HEK293 (cell line): ENCODE measurements at regions not wholly inside any gene's neighbourhood (a gene's known extent, or its start where the extent isn't known, plus 50 kb on each side); places are given as distances from the start of the nearest gene placed in this dataset.

Source experiments
- CTCF ChIA-PET: fragments of 350-600 bp; formaldehyde crosslinking; extraction: SDS; loops from one replicate; lab custom pipeline; 2021; ENCODE audit warnings: antibody characterized with exemption; lab: Yijun Ruan, JAX
- POLR2A ChIA-PET: fragments of 300-600 bp; formaldehyde crosslinking; extraction: SDS; loops from one replicate; lab custom pipeline; 2020; ENCODE audit warnings: antibody characterized with exemption, inconsistent platforms; lab: Yijun Ruan, JAX
- H3K27ac ChIP-seq: fragments of 200-500 bp; sonication (Bioruptor generic); 2 replicates; pipeline ENCODE4 v1.5.1; 2014; ENCODE audit warnings: low read depth, low read length, control low read depth, inconsistent platforms; ENCODE audit errors: extremely low read depth
- H3K36me3 ChIP-seq, 2 experiments: fragments of 200-500 bp in 1 of 2; sonication (Bioruptor generic) in 1 of 2; 1 replicate in 1 of 2; 2 replicates in 1 of 2; pipeline ENCODE4 v1.5.1; 2014 to 2017; ENCODE audit warnings: inconsistent platforms in 2 of 2, low read length in 2 of 2; ENCODE audit not compliant: control insufficient read depth in 2 of 2, insufficient read depth in 1 of 2
- H3K4me1 ChIP-seq: fragments of 200-500 bp; sonication (Bioruptor generic); 2 replicates; pipeline ENCODE4 v1.5.1; 2014; ENCODE audit warnings: mild to moderate bottlenecking, low read length, inconsistent platforms; ENCODE audit not compliant: control insufficient read depth, insufficient read depth
- H3K4me3 ChIP-seq: 2 replicates; pipeline ENCODE4 v1.5.1; 2011; ENCODE audit warnings: low read depth, mild to moderate bottlenecking, control low read depth, low read length, moderate library complexity
- H3K9me3 ChIP-seq: fragments of 200-500 bp; sonication (Bioruptor generic); 2 replicates; pipeline ENCODE4 v1.5.1; 2014; ENCODE audit warnings: low read depth, low read length, inconsistent platforms; ENCODE audit not compliant: control insufficient read depth, insufficient read depth
- EGR2 ChIP-seq: fragments of 450-650 bp; formaldehyde crosslinking; IDR thresholded peaks from 2 replicates; pipeline ENCODE4 v1.5.1; 2016; ENCODE audit warnings: low read depth, missing biosample characterization, missing genetic modification characterization
- HOXD13 ChIP-seq: sonication (generic); formaldehyde crosslinking; IDR thresholded peaks from 2 replicates; pipeline ENCODE4 v1.8.0; 2022; ENCODE audit warnings: missing genetic modification reagents, borderline replicate concordance
- KLF16 ChIP-seq: fragments of 450-650 bp; formaldehyde crosslinking; IDR thresholded peaks from 2 replicates; pipeline ENCODE4 v1.5.1; 2017; ENCODE audit warnings: missing biosample characterization, missing genetic modification characterization
- PRDM1 ChIP-seq: fragments of 450-650 bp; formaldehyde crosslinking; IDR thresholded peaks from 2 replicates; pipeline ENCODE4; 2016; ENCODE audit warnings: missing biosample characterization, missing genetic modification characterization
- SCRT1 ChIP-seq: fragments of 450-650 bp; formaldehyde crosslinking; IDR thresholded peaks from 2 replicates; pipeline ENCODE4 v1.5.1; 2016; ENCODE audit warnings: missing biosample characterization, missing genetic modification characterization, borderline replicate concordance
- WT1 ChIP-seq: fragments of 450-650 bp; formaldehyde crosslinking; IDR thresholded peaks from 2 replicates; pipeline ENCODE4 v1.5.1; 2016; ENCODE audit warnings: missing biosample characterization, missing genetic modification characterization
- YY1 ChIP-seq: fragments of 450-650 bp; formaldehyde crosslinking; IDR thresholded peaks from 2 replicates; pipeline ENCODE4 v1.5.1; 2018; ENCODE audit warnings: missing biosample characterization, missing genetic modification characterization
- ZBTB21 ChIP-seq: fragments of 450-650 bp; formaldehyde crosslinking; IDR thresholded peaks from 2 replicates; pipeline ENCODE4 v1.5.1; 2017; ENCODE audit warnings: missing biosample characterization, missing genetic modification characterization
- ZBTB6 ChIP-seq: fragments of 450-650 bp; formaldehyde crosslinking; IDR thresholded peaks from 2 replicates; pipeline ENCODE4 v1.5.1; 2017; ENCODE audit warnings: missing biosample characterization, missing genetic modification characterization
- ZNF146 ChIP-seq: fragments of 450-650 bp; formaldehyde crosslinking; IDR thresholded peaks from 2 replicates; pipeline ENCODE4 v1.5.1; 2016; ENCODE audit warnings: missing biosample characterization, missing genetic modification characterization
- ZNF324 ChIP-seq: fragments of 450-650 bp; formaldehyde crosslinking; IDR thresholded peaks from 2 replicates; pipeline ENCODE4 v1.5.1; 2016; ENCODE audit warnings: missing biosample characterization, missing genetic modification characterization
- ZNF335 ChIP-seq: fragments of 450-650 bp; formaldehyde crosslinking; conservative IDR thresholded peaks from 2 replicates; pipeline ENCODE4 v1.5.1; 2016; ENCODE audit warnings: missing biosample characterization, missing genetic modification characterization
- ZNF354C ChIP-seq: fragments of 450-650 bp; formaldehyde crosslinking; IDR thresholded peaks from 2 replicates; pipeline ENCODE4 v1.5.1; 2016; ENCODE audit warnings: missing biosample characterization, missing genetic modification characterization, low read depth, borderline replicate concordance
- ZNF366 ChIP-seq: fragments of 450-650 bp; formaldehyde crosslinking; conservative IDR thresholded peaks from 2 replicates; pipeline ENCODE4 v1.5.1; 2016; ENCODE audit warnings: missing biosample characterization, missing genetic modification characterization
- ZNF404 ChIP-seq: fragments of 450-650 bp; formaldehyde crosslinking; IDR thresholded peaks from 2 replicates; pipeline ENCODE4 v1.5.1; 2017; ENCODE audit warnings: missing biosample characterization, missing genetic modification characterization
- ZNF416 ChIP-seq: fragments of 450-650 bp; formaldehyde crosslinking; IDR thresholded peaks from 2 replicates; pipeline ENCODE4 v1.5.1; 2016; ENCODE audit warnings: missing biosample characterization, missing genetic modification characterization
- ZNF426 ChIP-seq: fragments of 450-650 bp; formaldehyde crosslinking; IDR thresholded peaks from 2 replicates; pipeline ENCODE4 v1.5.1; 2017; ENCODE audit warnings: missing biosample characterization, missing genetic modification characterization, mild to moderate bottlenecking, inconsistent platforms, moderate library complexity
- ZNF530 ChIP-seq: fragments of 450-650 bp; formaldehyde crosslinking; IDR thresholded peaks from 2 replicates; pipeline ENCODE4 v1.5.1; 2016; ENCODE audit warnings: low read depth, missing biosample characterization, missing genetic modification characterization
- ZNF544 ChIP-seq: fragments of 450-650 bp; formaldehyde crosslinking; IDR thresholded peaks from 2 replicates; pipeline ENCODE4 v1.5.0; 2017; ENCODE audit warnings: missing biosample characterization, missing genetic modification characterization
- ZNF571 ChIP-seq: fragments of 450-650 bp; formaldehyde crosslinking; IDR thresholded peaks from 2 replicates; pipeline ENCODE4 v1.5.0; 2017; ENCODE audit warnings: missing biosample characterization, missing genetic modification characterization
- ZNF664 ChIP-seq: fragments of 450-650 bp; formaldehyde crosslinking; IDR thresholded peaks from 2 replicates; pipeline ENCODE4 v1.5.1; 2016; ENCODE audit warnings: missing biosample characterization, missing genetic modification characterization
- ZNF677 ChIP-seq: fragments of 450-650 bp; IDR thresholded peaks from 2 replicates; pipeline ENCODE4 v1.5.0; 2018; ENCODE audit warnings: missing biosample characterization, mild to moderate bottlenecking, missing genetic modification characterization, moderate library complexity
- TF ChIP-seq, protein P1 (sequence below): fragments of 450-650 bp; formaldehyde crosslinking; IDR thresholded peaks from 2 replicates; pipeline ENCODE4 v1.5.1; 2017; ENCODE audit warnings: missing biosample characterization, missing genetic modification characterization
- TF ChIP-seq, protein P2 (sequence below): fragments of 450-650 bp; IDR thresholded peaks from 2 replicates; pipeline ENCODE4 v1.5.1; 2018; ENCODE audit warnings: missing biosample characterization, mild to moderate bottlenecking, missing genetic modification characterization

- no peaks in the 10 kb centered on the region for H3K4me1 ChIP-seq
- no peak overlapping the region for H3K27ac ChIP-seq
- H3K36me3 ChIP-seq: no peaks in the 10 kb centered on the region
- CTCF ChIA-PET: interaction anchor here (0.5 to 0.7 kb wide), 3 partner anchors 304 to 975 kb away, joined by 3 to 4 read pairs (median 3); no protein-coding TSS in a partner anchor
- H3K4me3 ChIP-seq: no peak overlapping the region
- TF ChIP-seq YY1 (tag by site-specific recombination): no peak
- POLR2A ChIA-PET: interaction anchor here (0.6 to 0.7 kb wide), 2 partner anchors 255 to 304 kb away, joined by 3 to 4 read pairs; no protein-coding TSS in a partner anchor
- H3K9me3 ChIP-seq: no peaks in the 10 kb centered on the region
These were observed 126.1 kb upstream of the KL start for GRCh38 chr13:32889986-32890565.

DNA sequence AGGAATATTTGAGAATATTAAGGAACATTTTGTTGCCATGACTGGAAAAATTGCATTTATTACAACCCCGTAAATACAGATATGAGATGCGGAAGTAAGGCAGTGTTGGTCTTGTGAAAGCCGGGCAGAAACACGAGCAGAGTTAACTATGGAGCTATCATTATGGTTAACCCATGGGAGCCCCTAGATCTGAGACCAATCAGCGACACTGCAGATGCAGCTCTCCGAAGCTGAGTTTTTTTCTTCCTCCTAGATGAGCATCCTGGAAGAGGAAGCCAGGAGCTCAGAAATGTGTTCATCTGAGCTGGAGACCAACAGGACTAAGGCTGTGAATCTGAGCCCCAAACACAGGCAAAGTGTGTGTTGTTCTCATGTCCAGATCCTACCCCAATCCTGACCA is 123.0 kb upstream of the KL start:
- TF ChIP-seq ZNF544 (tag by site-specific recombination): no peak
- no peak for TF ChIP-seq ZNF416
- TF ChIP-seq ZNF335 (tag by site-specific recombination): no peak
- no peak for TF ChIP-seq ZNF571 (tag by site-specific recombination)
- TF ChIP-seq EGR2 (tag by site-specific recombination): no peak
- TF ChIP-seq WT1: no peak
- TF ChIP-seq ZNF354C (tag by site-specific recombination): no peak
- Histone ChIP-seq H3K4me3 (no peak overlapping the region), H3K4me1 (no peaks in the 10 kb centered on the region), H3K27ac (no peak overlapping the region), H3K9me3 (no peaks in the 10 kb centered on the region), H3K36me3 (no peaks in the 10 kb centered on the region)
- ChIA-PET CTCF (no interaction called here), POLR2A (no interaction called here)

GRCh38 chr13:32894589-32895001 is 121.6 kb upstream of the KL start:
- H3K9me3 ChIP-seq: no peaks in the 10 kb centered on the region
- CTCF ChIA-PET: no interaction called here
- no peaks in the 10 kb centered on the region for H3K36me3 ChIP-seq
- POLR2A ChIA-PET: no interaction called here
- H3K27ac ChIP-seq: no peak overlapping the region
- H3K4me3 ChIP-seq: no peak overlapping the region
- no peaks in the 10 kb centered on the region for H3K4me1 ChIP-seq
- TF ChIP-seq HOXD13 (CRISPR knock-in tag) (no peak), ZBTB21 (tag by site-specific recombination) (no peak), ZNF677 (tag by site-specific recombination) (no peak), ZBTB6 (tag by site-specific recombination) (no peak), ZNF324 (tag by site-specific recombination) (no peak), ZNF530 (tag by site-specific recombination) (no peak), ZNF404 (tag by site-specific recombination) (no peak), KLF16 (tag by site-specific recombination) (no peak), ZNF426 (no peak), SCRT1 (no peak), PRDM1 (tag by site-specific recombination) (no peak), ZNF664 (tag by site-specific recombination) (no peak), ZNF146 (tag by site-specific recombination) (no peak), ZNF366 (tag by site-specific recombination) (no peak)
- TF ChIP-seq, protein P1, sequence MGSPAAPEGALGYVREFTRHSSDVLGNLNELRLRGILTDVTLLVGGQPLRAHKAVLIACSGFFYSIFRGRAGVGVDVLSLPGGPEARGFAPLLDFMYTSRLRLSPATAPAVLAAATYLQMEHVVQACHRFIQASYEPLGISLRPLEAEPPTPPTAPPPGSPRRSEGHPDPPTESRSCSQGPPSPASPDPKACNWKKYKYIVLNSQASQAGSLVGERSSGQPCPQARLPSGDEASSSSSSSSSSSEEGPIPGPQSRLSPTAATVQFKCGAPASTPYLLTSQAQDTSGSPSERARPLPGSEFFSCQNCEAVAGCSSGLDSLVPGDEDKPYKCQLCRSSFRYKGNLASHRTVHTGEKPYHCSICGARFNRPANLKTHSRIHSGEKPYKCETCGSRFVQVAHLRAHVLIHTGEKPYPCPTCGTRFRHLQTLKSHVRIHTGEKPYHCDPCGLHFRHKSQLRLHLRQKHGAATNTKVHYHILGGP (tag by site-specific recombination): no peak
- TF ChIP-seq, protein P2, sequence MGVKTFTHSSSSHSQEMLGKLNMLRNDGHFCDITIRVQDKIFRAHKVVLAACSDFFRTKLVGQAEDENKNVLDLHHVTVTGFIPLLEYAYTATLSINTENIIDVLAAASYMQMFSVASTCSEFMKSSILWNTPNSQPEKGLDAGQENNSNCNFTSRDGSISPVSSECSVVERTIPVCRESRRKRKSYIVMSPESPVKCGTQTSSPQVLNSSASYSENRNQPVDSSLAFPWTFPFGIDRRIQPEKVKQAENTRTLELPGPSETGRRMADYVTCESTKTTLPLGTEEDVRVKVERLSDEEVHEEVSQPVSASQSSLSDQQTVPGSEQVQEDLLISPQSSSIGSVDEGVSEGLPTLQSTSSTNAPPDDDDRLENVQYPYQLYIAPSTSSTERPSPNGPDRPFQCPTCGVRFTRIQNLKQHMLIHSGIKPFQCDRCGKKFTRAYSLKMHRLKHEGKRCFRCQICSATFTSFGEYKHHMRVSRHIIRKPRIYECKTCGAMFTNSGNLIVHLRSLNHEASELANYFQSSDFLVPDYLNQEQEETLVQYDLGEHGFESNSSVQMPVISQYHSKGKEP: no peak
